ENCODE measurements at regions not wholly inside any gene's neighbourhood (a gene's known extent, or its start where the extent isn't known, plus 50 kb on each side); places are given as distances from the start of the nearest gene placed in this dataset.

- dilution Hi-C loops (cut with MboI; ENCODE audit: extremely low pct_ligation_motif_present, low sequenced_read_pairs), result no loop called here
- H4K20me1 ChIP-seq (replicated peaks; ENCODE audit: control insufficient read depth, extremely low read depth, insufficient read depth, low read length), result no peaks in the 10 kb centered on the region
- no peak for DNase-seq (ENCODE audit: low read depth, low spot score)
- FAIRE-seq, result no peak
- TF ChIP-seq FOS (IDR thresholded peaks at IDR 0.05; ENCODE audit: borderline replicate concordance, insufficient read depth, low read length) (no peak), CTCF (IDR thresholded peaks at IDR 0.05; ENCODE audit: extremely low read depth in 1 of 2, insufficient read depth in 1 of 2, low read depth in 1 of 2, low read length in 2 of 2) (no peak), EZH2 (IDR thresholded peaks at IDR 0.05; ENCODE audit: borderline replicate concordance, low read depth, low read length, severe bottlenecking) (no peak), MAX (IDR thresholded peaks at IDR 0.05; ENCODE audit: insufficient read depth, insufficient read length) (no peak)
- CTCF ChIA-PET, result no interaction called here
- H3K9me3 ChIP-seq (replicated peaks; ENCODE audit: control insufficient read depth, insufficient read depth, low read length), result no peaks in the 10 kb centered on the region
- no peak overlapping the region for H2AFZ ChIP-seq (ENCODE audit: low read depth, low read length)
- no peak overlapping the region for H3K27ac ChIP-seq (ENCODE audit: insufficient read depth, low read depth, low read length)
- POLR2A ChIA-PET, result no interaction called here
- no peaks in the 10 kb centered on the region for H3K36me3 ChIP-seq (ENCODE audit: control insufficient read depth in 2 of 2, extremely low read depth in 1 of 2, insufficient read depth in 2 of 2, low read length in 2 of 2)
- intact Hi-C loops (cut with micrococcal nuclease), result no loop called here
- no peaks in the 10 kb centered on the region for H3K4me1 ChIP-seq (ENCODE audit: control insufficient read depth, extremely low read depth, insufficient read depth, low read length)
- H3K9ac ChIP-seq (replicated peaks; ENCODE audit: extremely low read depth, insufficient read depth, low read length), result no peak overlapping the region
- no peaks in the 10 kb centered on the region for H3K27me3 ChIP-seq (ENCODE audit: control insufficient read depth in 2 of 2, insufficient read depth in 2 of 2, low read length in 2 of 2)
- no peaks in the 10 kb centered on the region for H3K9me1 ChIP-seq (replicated peaks; ENCODE audit: control insufficient read depth, extremely low read depth, insufficient read depth, low read length)
- no peak overlapping the region for H3K4me3 ChIP-seq (replicated peaks in 1 of 3; ENCODE audit: insufficient read depth in 1 of 3, low read depth in 1 of 3, low read length in 3 of 3)
- BruUV-seq (replicated peaks), result no TSS peak
- H3K4me2 ChIP-seq (ENCODE audit: insufficient read depth, low read length), result no peak overlapping the region
- no peaks in the 10 kb centered on the region for H3K79me2 ChIP-seq (ENCODE audit: control insufficient read depth, insufficient read depth, low read length)
Observed at GRCh38 chr4:165726831-165727230, 146.2 kb upstream of the TLL1 start.

- intact Hi-C loops (cut with micrococcal nuclease), result no loop called here
- no peak overlapping the region for H3K4me3 ChIP-seq (replicated peaks in 1 of 3; ENCODE audit: insufficient read depth in 1 of 3, low read depth in 1 of 3, low read length in 3 of 3)
Observed at GRCh38 chr4:165737309-165737972, 135.6 kb upstream of the TLL1 start.

More at GRCh38 chr4:165737309-165737972, 135.6 kb upstream of the TLL1 start:
- TF ChIP-seq EZH2 (IDR thresholded peaks at IDR 0.05; ENCODE audit: borderline replicate concordance, low read depth, low read length, severe bottlenecking), result no peak
- TF ChIP-seq POLR2A (IDR thresholded peaks at IDR 0.05; ENCODE audit: low read depth, low read length), result no peak
- no peak for TF ChIP-seq POLR2AphosphoS5 (IDR thresholded peaks at IDR 0.05; ENCODE audit: insufficient read depth, low read depth, low read length)
- no peak for TF ChIP-seq FOS (IDR thresholded peaks at IDR 0.05; ENCODE audit: borderline replicate concordance, insufficient read depth, low read length)
- TF ChIP-seq GATA2 (IDR thresholded peaks at IDR 0.05; ENCODE audit: insufficient read depth, insufficient read length, low read depth, low read length), result no peak
- TF ChIP-seq MYC (IDR thresholded peaks at IDR 0.05; ENCODE audit: low read depth, low read length), result no peak
- no peak for TF ChIP-seq MAX (IDR thresholded peaks at IDR 0.05; ENCODE audit: insufficient read depth, insufficient read length)
- TF ChIP-seq CTCF (IDR thresholded peaks at IDR 0.05; ENCODE audit: extremely low read depth in 1 of 2, insufficient read depth in 1 of 2, low read depth in 1 of 2, low read length in 2 of 2), result no peak
- TF ChIP-seq JUN (IDR thresholded peaks at IDR 0.05; ENCODE audit: borderline replicate concordance, insufficient read depth, insufficient read length, low read depth), result no peak
- Histone ChIP-seq H3K9me1 (replicated peaks; ENCODE audit: control insufficient read depth, extremely low read depth, insufficient read depth, low read length) (no peaks in the 10 kb centered on the region), H3K9me3 (replicated peaks; ENCODE audit: control insufficient read depth, insufficient read depth, low read length) (no peaks in the 10 kb centered on the region), H2AFZ (ENCODE audit: low read depth, low read length) (no peak overlapping the region), H3K27me3 (ENCODE audit: control insufficient read depth in 2 of 2, insufficient read depth in 2 of 2, low read length in 2 of 2) (no peaks in the 10 kb centered on the region), H3K36me3 (ENCODE audit: control insufficient read depth in 2 of 2, extremely low read depth in 1 of 2, insufficient read depth in 2 of 2, low read length in 2 of 2) (no peaks in the 10 kb centered on the region), H4K20me1 (replicated peaks; ENCODE audit: control insufficient read depth, extremely low read depth, insufficient read depth, low read length) (no peaks in the 10 kb centered on the region), H3K4me1 (ENCODE audit: control insufficient read depth, extremely low read depth, insufficient read depth, low read length) (peaks cover 25% of the 10 kb centered on the region), H3K9ac (replicated peaks; ENCODE audit: extremely low read depth, insufficient read depth, low read length) (no peak overlapping the region), H3K27ac (ENCODE audit: insufficient read depth, low read depth, low read length) (no peak overlapping the region), H3K4me2 (ENCODE audit: insufficient read depth, low read length) (no peak overlapping the region), H3K79me2 (ENCODE audit: control insufficient read depth, insufficient read depth, low read length) (no peaks in the 10 kb centered on the region)
- ChIA-PET POLR2A (no interaction called here), CTCF (no interaction called here)
- FAIRE-seq, result peak; percentile 33
- no TSS peak for BruUV-seq (replicated peaks)
- DNase-seq (ENCODE audit: low read depth, low spot score), result peak; percentile 31
- dilution Hi-C loops (cut with MboI; ENCODE audit: extremely low pct_ligation_motif_present, low sequenced_read_pairs), result no loop called here
